Activated CD8-positive, alpha-beta memory T cell treated with anti-CD3 and anti-CD28 coated beads, Interleukin-2, amount 50 U/mL, for 24 hours (primary cell): ENCODE measurements at regions not wholly inside any gene's neighbourhood (a gene's known extent, or its start where the extent isn't known, plus 50 kb on each side); places are given as distances from the start of the nearest gene placed in this dataset.

Experiments
- DNase-seq: peaks from one replicate; pipeline ENCODE4 v3.0.0-alpha.2; 2020; ENCODE audit errors: extremely low read depth

GRCh38 chr15:77713281-77713680 is 80.6 kb upstream of the LINGO1 start:
- no peak for DNase-seq

DNA sequence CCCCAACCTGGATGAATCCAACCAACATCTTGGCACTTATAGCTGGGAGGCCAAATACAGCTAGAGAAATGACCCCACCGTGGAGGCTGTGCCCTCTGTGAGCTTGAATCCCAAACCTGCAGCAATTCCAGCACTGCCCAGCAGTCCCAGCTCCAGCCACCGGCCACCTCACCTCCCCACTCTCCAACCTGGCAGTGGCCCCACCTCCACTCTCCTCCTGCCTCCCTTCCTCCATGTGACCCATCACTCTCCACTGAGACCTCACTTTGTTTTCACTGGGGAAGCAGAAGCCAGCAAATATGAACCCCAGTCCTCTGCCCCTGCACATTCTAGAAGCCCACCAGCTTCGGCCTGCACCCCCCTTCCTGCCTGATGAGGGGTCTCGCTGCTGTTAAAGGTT is 79.7 kb upstream of the LINGO1 start:
- no peak for DNase-seq

DNA sequence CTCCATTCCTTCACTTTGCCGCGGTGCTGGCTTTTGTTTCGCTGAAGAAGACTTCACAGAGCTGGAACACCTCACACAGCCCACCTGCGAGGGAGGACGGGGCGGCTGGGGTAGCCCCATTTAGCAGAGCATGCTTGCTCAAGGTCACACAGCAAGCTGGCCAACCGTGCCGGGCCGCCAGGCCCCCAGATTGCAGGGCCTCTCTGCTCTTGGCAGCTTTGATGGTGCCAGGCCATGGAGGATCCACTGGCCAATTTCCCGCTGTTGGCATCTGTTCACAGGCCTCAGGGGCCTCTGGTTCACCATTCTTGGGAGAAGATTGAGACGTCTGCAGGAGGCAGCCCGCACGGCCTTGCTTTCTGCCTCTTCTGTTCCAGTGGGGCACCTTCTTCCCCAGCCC is 77.9 kb upstream of the LINGO1 start:
- no peak for DNase-seq

DNA sequence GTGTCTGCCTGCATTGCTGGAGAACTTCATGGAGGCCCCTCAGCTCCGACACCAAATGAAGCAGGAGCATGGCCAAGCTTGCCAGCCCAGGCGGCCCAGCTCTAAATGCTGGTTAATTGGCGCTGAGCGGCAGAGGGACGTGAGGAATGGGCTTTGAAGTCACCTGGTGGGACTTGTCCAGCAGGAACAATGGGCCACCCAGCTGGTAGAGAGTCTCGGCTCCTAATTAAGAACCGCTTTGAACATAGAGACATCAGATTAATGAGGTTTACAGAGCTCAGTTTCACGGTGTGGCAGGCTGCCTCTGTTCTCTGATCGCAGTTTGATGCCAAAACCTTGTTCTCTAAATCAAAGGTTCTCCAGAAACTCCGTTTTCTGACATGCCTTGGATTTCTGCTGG is 77.5 kb upstream of the LINGO1 start:
- DNase-seq = no peak

GRCh38 chr15:77709135-77709886 is 76.6 kb upstream of the LINGO1 start:
- DNase-seq = no peak

DNA sequence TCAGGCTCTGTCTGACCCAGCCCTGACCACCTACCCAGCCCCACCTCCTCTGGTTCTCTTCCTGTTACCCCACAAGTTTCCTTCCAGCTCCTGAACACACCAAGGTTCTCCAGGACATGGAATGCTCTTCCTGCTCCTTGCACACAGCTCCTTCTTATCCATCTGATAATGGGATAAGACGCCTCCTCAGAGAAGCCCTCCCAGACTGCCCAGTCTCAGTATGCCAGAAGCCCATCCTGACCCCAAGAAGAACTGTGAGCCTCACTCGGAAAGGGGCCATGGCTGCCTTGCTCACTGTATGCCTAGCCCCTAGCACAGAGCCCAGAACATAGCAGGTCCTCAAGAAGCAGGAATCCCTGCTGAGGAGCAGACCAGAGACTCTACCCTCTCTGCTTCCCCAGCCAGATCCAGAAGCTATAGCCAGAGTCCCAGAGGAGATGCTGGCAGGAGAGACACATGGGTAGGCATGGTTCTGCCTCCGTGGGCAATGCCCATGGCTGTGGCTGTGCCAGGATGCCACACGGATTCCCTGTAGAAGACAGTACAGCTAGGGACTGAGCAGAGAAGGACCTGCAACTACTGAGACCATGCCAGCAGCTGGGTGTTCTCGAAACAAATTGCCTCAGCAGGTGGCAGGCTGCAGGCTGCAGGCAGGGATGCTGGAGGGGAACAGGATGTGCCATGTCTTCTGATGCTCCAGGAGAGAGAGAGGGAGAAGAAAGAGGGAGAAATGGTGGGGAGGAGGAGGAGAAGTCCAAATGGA is 74.0 kb upstream of the LINGO1 start:
- DNase-seq = no peak

- no peak for DNase-seq
Observed at GRCh38 chr15:77702211-77702957, 69.7 kb upstream of the LINGO1 start.

GRCh38 chr15:77698481-77698880 is 65.8 kb upstream of the LINGO1 start:
- no peak for DNase-seq

- no peak for DNase-seq
Observed at GRCh38 chr15:77697893-77698292, 65.2 kb upstream of the LINGO1 start.

DNA sequence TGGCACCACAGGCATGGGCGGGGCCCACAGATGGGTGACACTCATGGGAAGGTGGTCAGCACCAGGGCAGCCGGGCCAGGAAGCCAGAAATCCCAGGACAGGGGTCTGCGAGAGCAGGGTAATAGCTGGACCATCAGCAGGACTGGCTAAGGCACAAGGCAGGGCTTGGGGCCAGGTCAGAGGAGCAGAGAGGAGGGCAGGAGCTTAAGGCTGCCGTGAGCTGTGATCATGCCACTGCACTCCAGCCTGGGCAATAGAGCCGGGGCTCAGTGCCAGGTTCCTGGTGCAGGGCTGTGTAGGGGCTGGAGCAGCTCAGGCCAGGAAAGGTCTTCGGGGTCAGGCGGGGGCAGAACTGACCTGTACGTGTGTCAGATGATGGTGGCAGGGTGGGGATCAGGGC is 64.2 kb upstream of the LINGO1 start:
- DNase-seq = no peak

DNA sequence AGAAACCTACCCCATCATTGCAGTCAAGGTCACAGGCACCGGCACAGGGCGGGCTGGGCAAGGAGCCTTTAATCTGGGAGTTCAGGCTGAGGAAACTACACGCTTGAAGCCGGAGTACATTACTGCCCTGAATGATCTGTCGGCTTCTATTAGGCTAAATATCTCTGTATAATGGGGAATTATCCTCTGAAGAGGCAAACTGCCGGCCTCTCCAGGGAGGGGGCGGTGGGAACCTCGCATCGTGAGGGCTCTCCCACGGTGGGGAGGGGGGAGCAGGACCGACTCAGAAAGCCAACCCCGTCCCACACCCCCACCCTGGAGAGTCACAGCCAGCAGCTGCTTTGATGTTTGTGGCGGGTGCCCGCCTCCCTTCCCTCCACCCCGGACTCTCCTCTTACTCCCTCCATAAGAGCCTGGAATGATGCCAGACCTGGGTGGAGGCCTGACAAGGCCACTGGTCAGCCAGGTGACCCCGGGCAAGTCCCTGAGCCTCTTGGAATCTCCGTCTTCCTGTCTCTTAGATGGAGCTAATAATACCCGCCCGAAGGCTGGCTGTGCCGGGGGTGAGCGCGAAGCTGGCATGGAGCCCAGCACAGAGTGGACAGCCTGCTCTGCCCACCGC is 63.4 kb upstream of the LINGO1 start:
- DNase-seq = no peak

DNA sequence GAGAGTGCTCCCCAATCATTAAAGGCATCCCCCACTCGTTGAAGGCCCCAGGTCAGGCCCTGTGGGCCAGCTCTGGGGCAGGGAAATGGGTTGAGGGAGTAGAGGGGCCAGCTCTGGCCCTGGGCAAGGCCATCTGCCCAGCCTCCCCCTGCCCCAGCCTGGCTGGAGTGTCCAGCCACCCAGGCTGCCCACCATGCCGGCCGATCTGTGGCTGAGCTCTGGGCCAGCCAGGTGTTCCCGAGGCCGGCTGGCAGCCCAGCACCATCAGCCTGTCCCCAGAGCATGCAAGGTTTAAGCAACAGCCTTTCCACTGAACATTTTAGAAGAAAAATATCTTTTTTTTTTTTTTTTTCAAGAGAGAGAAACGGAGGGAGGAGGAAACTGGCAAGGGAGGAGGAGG is 62.8 kb upstream of the LINGO1 start:
- no peak for DNase-seq

DNA sequence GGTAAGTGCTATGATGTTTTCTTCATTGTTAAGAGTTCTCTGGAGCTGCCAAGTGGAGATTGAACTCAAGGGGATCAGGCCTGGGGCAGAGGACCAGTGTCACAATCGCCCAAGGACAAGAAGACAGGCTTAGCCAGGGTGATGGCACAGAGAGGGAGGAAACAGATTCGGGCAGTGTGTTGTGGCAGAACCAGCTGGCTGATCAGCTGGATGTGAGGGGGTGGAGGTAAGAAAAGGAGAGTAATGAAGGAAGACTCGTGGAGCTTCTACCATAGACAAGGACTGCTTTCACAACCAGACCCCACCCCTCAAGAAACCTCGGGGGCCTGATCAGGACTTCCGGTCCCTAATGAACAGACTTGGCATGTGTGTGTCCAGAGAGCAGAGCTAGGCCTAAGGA is 60.9 kb upstream of the LINGO1 start:
- no peak for DNase-seq

- no peak for DNase-seq
Observed at GRCh38 chr15:77692614-77693013, 59.9 kb upstream of the LINGO1 start.

DNA sequence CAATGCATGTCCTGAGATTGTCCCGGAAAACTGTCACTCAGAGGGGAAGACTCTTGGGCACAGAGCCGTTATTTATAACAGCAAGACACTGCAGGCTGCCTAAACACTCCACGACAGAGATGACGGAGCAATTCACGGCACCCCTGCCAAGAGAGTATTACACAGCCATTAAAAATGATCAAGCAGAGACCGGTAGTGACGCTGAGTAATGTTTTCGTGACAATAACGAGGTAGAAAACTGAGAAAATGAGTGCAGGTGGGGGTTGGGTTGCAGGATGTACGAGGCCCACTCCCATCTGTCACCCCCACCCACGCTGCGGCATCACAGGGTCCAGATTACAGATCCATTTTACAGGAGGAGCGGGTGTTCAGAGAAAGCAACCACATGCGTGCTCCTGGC is 58.9 kb upstream of the LINGO1 start:
- no peak for DNase-seq

DNA sequence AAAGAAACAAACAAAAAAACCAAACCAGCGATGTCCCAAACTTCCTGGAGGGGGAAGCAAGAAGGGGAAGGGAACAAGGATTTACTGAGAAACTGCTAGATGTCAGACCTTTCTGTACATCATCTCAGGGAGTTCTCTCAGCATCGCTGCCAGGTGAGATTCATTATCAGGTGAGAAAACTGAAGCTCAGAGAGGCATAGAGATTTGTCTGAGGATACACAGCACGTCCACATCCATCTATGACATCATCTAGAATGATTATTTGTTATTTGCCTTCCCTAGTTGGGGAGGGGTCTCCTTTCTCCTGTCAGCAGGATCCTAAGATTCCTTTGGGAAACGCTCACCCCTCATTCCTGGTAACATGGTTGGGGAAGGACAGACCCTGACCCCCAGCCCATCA is 57.1 kb upstream of the LINGO1 start:
- no peak for DNase-seq

GRCh38 chr15:77688693-77689092 is 56.0 kb upstream of the LINGO1 start:
- no peak for DNase-seq

GRCh38 chr15:77688266-77688665 is 55.6 kb upstream of the LINGO1 start:
- DNase-seq = no peak

- no peak for DNase-seq
Observed at GRCh38 chr15:77685082-77685815, 52.5 kb upstream of the LINGO1 start.

DNA sequence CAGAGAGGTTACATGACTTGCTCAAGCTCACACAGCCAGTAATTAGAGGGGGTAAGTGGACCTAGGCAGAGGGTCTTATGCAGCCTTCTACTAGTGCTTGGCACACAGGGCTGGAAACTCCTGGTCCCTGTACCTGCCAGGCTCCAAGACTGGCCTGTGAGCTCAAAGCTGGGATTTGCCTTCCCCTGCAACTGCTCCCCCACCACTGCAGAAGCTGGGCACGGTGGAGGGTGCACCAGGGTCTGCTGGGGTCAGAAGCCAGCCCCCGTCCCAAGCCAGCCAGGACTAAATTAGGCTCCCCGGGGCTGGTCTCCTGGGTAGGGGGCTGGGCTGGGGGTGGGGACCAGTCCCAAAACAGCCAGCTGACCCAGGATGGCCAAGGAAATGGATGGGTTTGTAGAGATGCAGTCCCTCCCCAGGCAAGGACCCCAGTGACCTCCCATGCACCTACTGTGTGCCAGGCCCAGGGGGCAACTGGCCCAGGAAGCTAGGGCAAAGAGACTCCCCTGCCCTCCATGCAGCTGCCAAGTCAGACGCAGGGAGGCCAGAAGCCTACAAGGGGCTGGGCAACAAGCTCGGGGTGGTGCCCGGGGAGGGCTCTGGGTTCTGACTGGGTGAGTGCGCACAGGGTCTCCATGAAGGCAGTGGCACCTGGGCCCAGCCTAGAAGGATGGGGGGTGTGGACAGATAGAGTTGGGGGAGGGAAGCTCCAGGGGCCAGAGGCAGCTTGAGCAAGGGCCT is 51.8 kb upstream of the LINGO1 start:
- DNase-seq = no peak

- no peak for DNase-seq
Observed at GRCh38 chr15:77682564-77682963, 49.9 kb upstream of the LINGO1 start.
